ENCODE measurements at regions not wholly inside any gene's neighbourhood (a gene's known extent, or its start where the extent isn't known, plus 50 kb on each side); places are given as distances from the start of the nearest gene placed in this dataset.

DNA sequence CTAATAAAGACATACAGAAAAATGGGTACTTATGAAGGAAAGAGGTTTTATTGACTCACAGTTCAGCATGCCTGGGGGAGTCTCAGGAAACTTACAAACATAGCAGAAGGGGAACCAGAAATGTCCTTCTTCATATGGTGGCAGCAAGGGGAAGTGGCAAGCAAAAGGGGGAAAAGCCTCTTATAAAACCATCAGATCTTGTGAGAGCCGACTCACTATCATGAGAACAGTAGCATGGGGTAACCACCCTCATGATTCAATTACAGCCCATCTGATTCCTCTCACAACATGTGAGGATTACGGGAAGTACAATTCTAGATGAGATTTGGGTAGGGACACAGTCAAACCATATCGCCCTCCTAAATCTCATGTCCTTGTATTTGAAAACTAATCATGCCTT, 1305.4 kb upstream of the SORCS1 start:
- DNase-seq (ENCODE audit: low spot score) = no peak
- TF ChIP-seq, protein P1, sequence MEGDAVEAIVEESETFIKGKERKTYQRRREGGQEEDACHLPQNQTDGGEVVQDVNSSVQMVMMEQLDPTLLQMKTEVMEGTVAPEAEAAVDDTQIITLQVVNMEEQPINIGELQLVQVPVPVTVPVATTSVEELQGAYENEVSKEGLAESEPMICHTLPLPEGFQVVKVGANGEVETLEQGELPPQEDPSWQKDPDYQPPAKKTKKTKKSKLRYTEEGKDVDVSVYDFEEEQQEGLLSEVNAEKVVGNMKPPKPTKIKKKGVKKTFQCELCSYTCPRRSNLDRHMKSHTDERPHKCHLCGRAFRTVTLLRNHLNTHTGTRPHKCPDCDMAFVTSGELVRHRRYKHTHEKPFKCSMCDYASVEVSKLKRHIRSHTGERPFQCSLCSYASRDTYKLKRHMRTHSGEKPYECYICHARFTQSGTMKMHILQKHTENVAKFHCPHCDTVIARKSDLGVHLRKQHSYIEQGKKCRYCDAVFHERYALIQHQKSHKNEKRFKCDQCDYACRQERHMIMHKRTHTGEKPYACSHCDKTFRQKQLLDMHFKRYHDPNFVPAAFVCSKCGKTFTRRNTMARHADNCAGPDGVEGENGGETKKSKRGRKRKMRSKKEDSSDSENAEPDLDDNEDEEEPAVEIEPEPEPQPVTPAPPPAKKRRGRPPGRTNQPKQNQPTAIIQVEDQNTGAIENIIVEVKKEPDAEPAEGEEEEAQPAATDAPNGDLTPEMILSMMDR (IDR thresholded peaks at IDR 0.05; ENCODE audit: extremely low read depth, missing control alignments) = no peak

DNA sequence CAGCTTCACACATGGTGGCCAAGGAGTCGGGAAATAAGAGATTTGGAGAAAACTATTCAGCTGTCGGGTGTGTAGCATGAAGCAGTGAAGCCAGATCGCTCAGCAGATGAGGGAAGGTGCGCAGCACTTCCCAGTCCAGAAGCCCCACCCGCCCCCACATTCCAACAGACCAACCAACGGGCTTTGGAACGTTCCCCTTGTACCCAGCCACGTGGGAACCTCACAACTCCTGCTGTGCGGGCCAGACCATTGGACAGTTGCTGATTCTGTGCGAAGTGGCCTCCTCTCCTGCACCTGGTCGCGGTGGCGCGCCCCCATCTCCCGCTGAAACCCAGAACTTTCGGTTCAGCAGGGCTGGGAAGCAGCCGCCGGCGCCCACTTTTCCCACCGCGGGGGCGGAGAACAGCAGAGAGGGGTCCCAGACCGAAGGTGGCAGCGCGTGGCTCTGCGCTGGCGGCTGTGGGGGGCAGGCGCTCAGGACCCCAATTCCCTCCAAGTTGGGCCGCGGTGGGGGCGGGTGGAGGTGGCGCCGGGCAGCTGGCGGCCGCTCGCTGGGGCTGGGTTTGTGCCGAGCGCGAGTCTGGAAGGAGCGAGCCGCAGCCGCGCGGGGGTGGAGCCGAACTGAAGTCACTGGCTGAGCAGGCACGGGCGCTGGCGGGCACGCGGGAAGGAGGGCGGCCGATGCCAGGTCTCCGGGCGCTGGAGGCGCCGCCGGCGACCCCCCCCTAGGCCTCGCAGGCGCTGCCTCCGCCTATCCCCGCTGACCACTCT, 1301.5 kb upstream of the SORCS1 start:
- TF ChIP-seq, protein P1 (IDR thresholded peaks at IDR 0.05; ENCODE audit: extremely low read depth, missing control alignments) = no peak
- DNase-seq (ENCODE audit: low spot score) = no peak

GRCh38 chr10:108462005-108462404, 1297.5 kb upstream of the SORCS1 start:
- TF ChIP-seq, protein P1 (IDR thresholded peaks at IDR 0.05; ENCODE audit: extremely low read depth, missing control alignments) = no peak
- no peak for DNase-seq (ENCODE audit: low spot score)

GRCh38 chr10:108454793-108455192, 1290.3 kb upstream of the SORCS1 start:
- no peak for DNase-seq (ENCODE audit: low spot score)
- TF ChIP-seq, protein P1 (IDR thresholded peaks at IDR 0.05; ENCODE audit: extremely low read depth, missing control alignments) = no peak

GRCh38 chr10:108454224-108454623, 1289.7 kb upstream of the SORCS1 start:
- TF ChIP-seq, protein P1 (IDR thresholded peaks at IDR 0.05; ENCODE audit: extremely low read depth, missing control alignments) = no peak

GRCh38 chr10:108453166-108453565, 1288.7 kb upstream of the SORCS1 start:
- DNase-seq (ENCODE audit: low spot score) = no peak
- TF ChIP-seq, protein P1 (IDR thresholded peaks at IDR 0.05; ENCODE audit: extremely low read depth, missing control alignments) = no peak

More at GRCh38 chr10:108454224-108454623, 1289.7 kb upstream of the SORCS1 start:
- no peak for DNase-seq (ENCODE audit: low spot score)

- no peak for DNase-seq (ENCODE audit: low spot score)
- TF ChIP-seq, protein P1 (IDR thresholded peaks at IDR 0.05; ENCODE audit: extremely low read depth, missing control alignments) = no peak
Measured at GRCh38 chr10:108452533-108452932, 1288.0 kb upstream of the SORCS1 start.

Data from GM20000 (cell line).